IMR-90 (cell line): ENCODE measurements at regions not wholly inside any gene's neighbourhood (a gene's known extent, or its start where the extent isn't known, plus 50 kb on each side); places are given as distances from the start of the nearest gene placed in this dataset.

ENCODE experiments used
- ATAC-seq: fragments of 200-7000 bp; cut with Tn5 transposase; 2 replicates; pipeline ENCODE4 v1.9.1; 2020; ENCODE audit warnings: low read depth, mild to moderate bottlenecking, moderate library complexity
- BruUV-seq: library from RNA; stranded (reverse); fragments of 400-500 nt; replicated peaks from 2 replicates; lab custom pipeline; 2021; lab: Mats Ljungman, UMichigan
- CTCF ChIA-PET: fragments of 300-600 bp; formaldehyde crosslinking; extraction: SDS; loops from one replicate; lab custom pipeline; 2021; ENCODE audit warnings: antibody characterized with exemption; lab: Yijun Ruan, JAX
- POLR2A ChIA-PET: fragments of 300-600 bp; sonication (Branson Sonifier 250); formaldehyde crosslinking; loops from one replicate; lab custom pipeline; 2022; ENCODE audit warnings: antibody characterized with exemption; ENCODE audit not compliant: unreplicated experiment; lab: Charles Lee
- DNase-seq: peaks from one replicate; pipeline ENCODE4 v3.0.0; 2013
- H2AFZ ChIP-seq: replicated peaks from 2 replicates; pipeline ENCODE3; 2013; ENCODE audit warnings: low read length, mild to moderate bottlenecking; ENCODE audit not compliant: poor library complexity
- H2AK5ac ChIP-seq: 2 replicates; pipeline ENCODE4 v1.6.1; 2013; ENCODE audit warnings: low read depth, low read length, inconsistent platforms
- H2AK9ac ChIP-seq: replicated peaks from 2 replicates; pipeline ENCODE3; 2013; ENCODE audit warnings: mild to moderate bottlenecking, low read depth, low read length, moderate library complexity; ENCODE audit not compliant: poor library complexity
- H2BK120ac ChIP-seq: 2 replicates; pipeline ENCODE4 v1.6.1; 2013; ENCODE audit warnings: low read depth, low read length, inconsistent platforms
- H2BK15ac ChIP-seq: 3 replicates; pipeline ENCODE4 v1.6.1; 2013; ENCODE audit warnings: low read depth, low read length, inconsistent platforms
- H2BK20ac ChIP-seq: 2 replicates; pipeline ENCODE4 v1.6.1; 2013; ENCODE audit warnings: low read depth, mild to moderate bottlenecking, inconsistent platforms, low read length, moderate library complexity
- H2BK5ac ChIP-seq: 2 replicates; pipeline ENCODE4 v1.6.1; 2013; ENCODE audit warnings: mild to moderate bottlenecking, low read depth, low read length, inconsistent platforms; ENCODE audit not compliant: poor library complexity, severe bottlenecking
- H3K14ac ChIP-seq: replicated peaks from 2 replicates; pipeline ENCODE4 v1.6.1; 2013; ENCODE audit warnings: low read depth, low read length, inconsistent platforms
- H3K18ac ChIP-seq: 2 replicates; pipeline ENCODE4 v1.6.1; 2013; ENCODE audit warnings: low read depth, low read length, control low read depth
- H3K23ac ChIP-seq: 2 replicates; pipeline ENCODE4 v1.6.1; 2013; ENCODE audit warnings: low read depth, low read length, inconsistent platforms
- H3K27ac ChIP-seq: 2 replicates; pipeline ENCODE4 v1.5.1; 2013; ENCODE audit warnings: mild to moderate bottlenecking, control low read depth, low read length; ENCODE audit not compliant: insufficient read depth
- H3K27me3 ChIP-seq: 2 replicates; pipeline ENCODE4 v1.6.1; 2013; ENCODE audit warnings: low read length; ENCODE audit not compliant: control insufficient read depth, insufficient read depth
- H3K36me3 ChIP-seq: 2 replicates; pipeline ENCODE4 v1.6.1; 2013; ENCODE audit warnings: low read length, mixed read lengths; ENCODE audit not compliant: control insufficient read depth, insufficient read depth
- H3K4ac ChIP-seq: 2 replicates; pipeline ENCODE4 v1.6.1; 2013; ENCODE audit warnings: low read depth, low read length, inconsistent platforms
- H3K4me1 ChIP-seq: 2 replicates; pipeline ENCODE4 v1.6.1; 2013; ENCODE audit warnings: low read length, mixed read lengths; ENCODE audit not compliant: control insufficient read depth, insufficient read depth
- H3K4me2 ChIP-seq: 2 replicates; pipeline ENCODE4 v1.6.1; 2013; ENCODE audit warnings: low read depth, mild to moderate bottlenecking, control low read depth, low read length, moderate library complexity
- H3K4me3 ChIP-seq: 2 replicates; pipeline ENCODE4 v1.5.1; 2013; ENCODE audit warnings: low read depth, mild to moderate bottlenecking, control low read depth, low read length, moderate library complexity; ENCODE audit not compliant: insufficient read depth
- H3K56ac ChIP-seq: 2 replicates; pipeline ENCODE4 v1.6.1; 2013; ENCODE audit warnings: low read length, inconsistent platforms; ENCODE audit not compliant: insufficient read depth; ENCODE audit errors: extremely low read depth
- H3K79me1 ChIP-seq, 2 experiments: 2 replicates each; pipeline ENCODE4 v1.6.1; 2013; ENCODE audit warnings: low read length in 2 of 2, inconsistent platforms in 1 of 2, low read depth in 1 of 2
- H3K9ac ChIP-seq: 2 replicates; pipeline ENCODE4 v1.6.1; 2013; ENCODE audit warnings: low read depth, low read length, control low read depth
- H3K9me1 ChIP-seq: 2 replicates; pipeline ENCODE4 v1.6.1; 2013; ENCODE audit warnings: low read length, inconsistent platforms; ENCODE audit not compliant: insufficient read depth
- H3K9me3 ChIP-seq: 2 replicates; pipeline ENCODE4 v1.6.1; 2013; ENCODE audit warnings: low read length; ENCODE audit not compliant: control insufficient read depth, insufficient read depth
- H4K20me1 ChIP-seq: 2 replicates; pipeline ENCODE4 v1.6.1; 2013; ENCODE audit warnings: low read length, inconsistent platforms; ENCODE audit not compliant: insufficient read depth
- H4K5ac ChIP-seq: 2 replicates; pipeline ENCODE4 v1.6.1; 2013; ENCODE audit warnings: mild to moderate bottlenecking, low read depth, low read length, control low read depth
- H4K8ac ChIP-seq, 2 experiments: 2 replicates each; pipeline ENCODE4 v1.6.1; 2013; ENCODE audit warnings: low read depth in 2 of 2, low read length in 2 of 2, control low read depth in 1 of 2, inconsistent platforms in 1 of 2
- H4K91ac ChIP-seq: 2 replicates; pipeline ENCODE4 v1.6.1; 2013; ENCODE audit warnings: low read depth, low read length, inconsistent platforms; ENCODE audit not compliant: insufficient read depth
- BHLHE40 ChIP-seq: fragments of 150-350 bp; IDR thresholded peaks from 2 replicates; pipeline ENCODE4 v1.6.1; 2016; ENCODE audit warnings: mild to moderate bottlenecking, low read depth, low read length
- CEBPB ChIP-seq: IDR thresholded peaks from 2 replicates; pipeline ENCODE4 v1.6.1; 2012; ENCODE audit warnings: low read depth, low read length, improper control_type of control experiment
- CHD1 ChIP-seq: IDR thresholded peaks from 2 replicates; pipeline ENCODE4 v1.6.1; 2012; ENCODE audit warnings: low read depth, low read length, improper control_type of control experiment
- FOS ChIP-seq: fragments of 150-350 bp; IDR thresholded peaks from 2 replicates; pipeline ENCODE4 v1.6.1; 2016; ENCODE audit warnings: low read depth, low read length
- MAFK ChIP-seq: IDR thresholded peaks from 2 replicates; pipeline ENCODE4 v1.6.1; 2012; ENCODE audit warnings: low read depth, low read length, improper control_type of control experiment
- MAZ ChIP-seq: IDR thresholded peaks from 2 replicates; pipeline ENCODE4 v1.6.1; 2012; ENCODE audit warnings: low read depth, mild to moderate bottlenecking, low read length, improper control_type of control experiment, moderate library complexity, borderline replicate concordance
- MXI1 ChIP-seq: IDR thresholded peaks from 2 replicates; pipeline ENCODE4 v1.6.1; 2012; ENCODE audit warnings: low read depth, mild to moderate bottlenecking, low read length, moderate library complexity, borderline replicate concordance
- NFE2L2 ChIP-seq: fragments of 150-350 bp; IDR thresholded peaks from 2 replicates; pipeline ENCODE4 v1.6.1; 2016; ENCODE audit warnings: low read depth, mild to moderate bottlenecking, low read length
- POLR2A ChIP-seq: IDR thresholded peaks from 2 replicates; pipeline ENCODE4 v1.6.1; 2012; ENCODE audit warnings: mild to moderate bottlenecking, low read depth, low read length
- RAD21 ChIP-seq: IDR thresholded peaks from 2 replicates; pipeline ENCODE4 v1.6.1; 2012; ENCODE audit warnings: low read length, improper control_type of control experiment
- RCOR1 ChIP-seq: IDR thresholded peaks from 2 replicates; pipeline ENCODE4 v1.6.1; 2012; ENCODE audit warnings: mild to moderate bottlenecking, low read length, improper control_type of control experiment; ENCODE audit not compliant: insufficient replicate concordance
- RFX5 ChIP-seq: IDR thresholded peaks from 2 replicates; pipeline ENCODE4 v1.8.0; 2012; ENCODE audit warnings: low read depth, mild to moderate bottlenecking, low read length, moderate library complexity
- SMC3 ChIP-seq: fragments of 150-350 bp; IDR thresholded peaks from 2 replicates; pipeline ENCODE4 v1.6.1; 2016; ENCODE audit warnings: low read depth, mild to moderate bottlenecking, antibody characterized with exemption, low read length, moderate library complexity
- WGBS, 2 experiments: methylation state at CpG; one replicate each; pipeline versions ENCODE4 v1.1.5 to v1.1.7; 2013; ENCODE audit warnings: missing lambda C conversion rate in 2 of 2; ENCODE audit not compliant: insufficient read length in 1 of 2; ENCODE audit errors: extremely low coverage in 2 of 2; 5-methylcytosine and 5-hydroxymethylcytosine counted together
- dilution Hi-C: fragments of 300-500 bp; cut with HindIII; formaldehyde crosslinking; loops from one replicate; pipeline ENCODE4 v1.14.3; 2018; ENCODE audit warnings: low sequenced_read_pairs; ENCODE audit not compliant: unreplicated experiment
- in situ Hi-C: fragments of 300-500 bp; cut with MboI; formaldehyde crosslinking; loops from 3 replicates; pipeline ENCODE4 v1.14.3; 2019; ENCODE audit warnings: low sequenced_read_pairs, inconsistent platforms, mixed read lengths
- intact Hi-C: fragments of 100-400 bp; cut with micrococcal nuclease; formaldehyde crosslinking; loops from 2 replicates; pipeline ENCODE4 v1.10.0; 2022
- TF ChIP-seq, protein P1 (sequence below): fragments of 150-350 bp; IDR thresholded peaks from 2 replicates; pipeline ENCODE4 v1.6.1; 2016; ENCODE audit warnings: low read depth, mild to moderate bottlenecking, low read length, moderate library complexity, borderline replicate concordance
- TF ChIP-seq, protein P2 (sequence below): conservative IDR thresholded peaks from 2 replicates; pipeline ENCODE4 v1.5.1; 2012; ENCODE audit warnings: mild to moderate bottlenecking, low read depth, low read length, improper control_type of control experiment
- TF ChIP-seq, protein P3 (sequence below): fragments of 150-350 bp; IDR thresholded peaks from 2 replicates; pipeline ENCODE4 v1.6.1; 2017; ENCODE audit warnings: mild to moderate bottlenecking, antibody characterized with exemption, low read length, low read depth

DNA sequence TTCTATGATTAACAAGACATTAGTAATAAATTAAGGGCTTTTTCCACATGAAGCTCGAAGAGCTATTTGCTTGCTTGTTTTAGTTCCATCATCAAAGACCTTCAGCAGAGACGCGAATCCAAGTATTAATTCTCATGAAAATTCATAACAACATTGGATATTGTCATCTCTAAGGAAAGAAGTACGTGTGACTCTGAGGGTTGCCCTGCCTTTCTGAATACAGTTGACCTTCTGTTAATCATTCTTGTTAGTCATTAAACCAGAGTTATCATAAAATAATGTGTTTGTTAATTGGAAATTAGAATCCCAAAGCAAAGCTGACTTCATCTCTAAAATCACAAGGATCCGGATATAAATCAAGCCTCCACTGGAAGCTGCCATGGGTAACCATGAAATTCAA, 222.5 kb downstream of the ZNF608 start:
- Histone ChIP-seq H4K91ac (no peak overlapping the region), H3K79me1 (no peaks in the 10 kb centered on the region), H2AK9ac (no peak overlapping the region), H3K56ac (no peak overlapping the region), H4K8ac (no peak overlapping the region), H3K4me3 (no peak overlapping the region), H2BK120ac (no peak overlapping the region), H3K4me1 (peaks cover 7% of the 10 kb centered on the region), H3K23ac (no peak overlapping the region), H3K4me2 (no peak overlapping the region), H3K18ac (no peak overlapping the region), H2BK5ac (no peak overlapping the region), H3K9ac (no peak overlapping the region), H3K4ac (no peak overlapping the region), H3K9me1 (no peaks in the 10 kb centered on the region), H2BK20ac (no peak overlapping the region), H3K9me3 (no peaks in the 10 kb centered on the region), H3K27me3 (peaks cover 2% of the 10 kb centered on the region), H4K20me1 (no peaks in the 10 kb centered on the region), H3K36me3 (no peaks in the 10 kb centered on the region), H2AFZ (no peak overlapping the region), H2AK5ac (no peak overlapping the region), H3K27ac (no peak overlapping the region), H3K14ac (no peak overlapping the region), H2BK15ac (no peak overlapping the region), H4K5ac (no peak overlapping the region)
- intact Hi-C loops = no loop called here
- no CpG with 5 or more reads among the region's 5 CpGs for WGBS, 2 experiments
- ChIA-PET POLR2A (interaction anchor here (0.5 kb wide), 1 partner anchor 201 kb away, joined by 9 read pairs; no protein-coding TSS in a partner anchor), CTCF (no interaction called here)
- no TSS peak for BruUV-seq
- dilution Hi-C loops = no loop called here
- in situ Hi-C loops = no loop called here
- TF ChIP-seq SMC3 (no peak), RAD21 (no peak), MXI1 (no peak), RFX5 (no peak), MAFK (no peak), CHD1 (no peak), RCOR1 (no peak), BHLHE40 (no peak), MAZ (no peak), POLR2A (no peak), NFE2L2 (no peak), FOS (no peak), CEBPB (no peak)
- TF ChIP-seq, protein P1, sequence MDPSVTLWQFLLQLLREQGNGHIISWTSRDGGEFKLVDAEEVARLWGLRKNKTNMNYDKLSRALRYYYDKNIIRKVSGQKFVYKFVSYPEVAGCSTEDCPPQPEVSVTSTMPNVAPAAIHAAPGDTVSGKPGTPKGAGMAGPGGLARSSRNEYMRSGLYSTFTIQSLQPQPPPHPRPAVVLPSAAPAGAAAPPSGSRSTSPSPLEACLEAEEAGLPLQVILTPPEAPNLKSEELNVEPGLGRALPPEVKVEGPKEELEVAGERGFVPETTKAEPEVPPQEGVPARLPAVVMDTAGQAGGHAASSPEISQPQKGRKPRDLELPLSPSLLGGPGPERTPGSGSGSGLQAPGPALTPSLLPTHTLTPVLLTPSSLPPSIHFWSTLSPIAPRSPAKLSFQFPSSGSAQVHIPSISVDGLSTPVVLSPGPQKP = no peak
- TF ChIP-seq, protein P2, sequence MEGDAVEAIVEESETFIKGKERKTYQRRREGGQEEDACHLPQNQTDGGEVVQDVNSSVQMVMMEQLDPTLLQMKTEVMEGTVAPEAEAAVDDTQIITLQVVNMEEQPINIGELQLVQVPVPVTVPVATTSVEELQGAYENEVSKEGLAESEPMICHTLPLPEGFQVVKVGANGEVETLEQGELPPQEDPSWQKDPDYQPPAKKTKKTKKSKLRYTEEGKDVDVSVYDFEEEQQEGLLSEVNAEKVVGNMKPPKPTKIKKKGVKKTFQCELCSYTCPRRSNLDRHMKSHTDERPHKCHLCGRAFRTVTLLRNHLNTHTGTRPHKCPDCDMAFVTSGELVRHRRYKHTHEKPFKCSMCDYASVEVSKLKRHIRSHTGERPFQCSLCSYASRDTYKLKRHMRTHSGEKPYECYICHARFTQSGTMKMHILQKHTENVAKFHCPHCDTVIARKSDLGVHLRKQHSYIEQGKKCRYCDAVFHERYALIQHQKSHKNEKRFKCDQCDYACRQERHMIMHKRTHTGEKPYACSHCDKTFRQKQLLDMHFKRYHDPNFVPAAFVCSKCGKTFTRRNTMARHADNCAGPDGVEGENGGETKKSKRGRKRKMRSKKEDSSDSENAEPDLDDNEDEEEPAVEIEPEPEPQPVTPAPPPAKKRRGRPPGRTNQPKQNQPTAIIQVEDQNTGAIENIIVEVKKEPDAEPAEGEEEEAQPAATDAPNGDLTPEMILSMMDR = no peak
- TF ChIP-seq, protein P3, sequence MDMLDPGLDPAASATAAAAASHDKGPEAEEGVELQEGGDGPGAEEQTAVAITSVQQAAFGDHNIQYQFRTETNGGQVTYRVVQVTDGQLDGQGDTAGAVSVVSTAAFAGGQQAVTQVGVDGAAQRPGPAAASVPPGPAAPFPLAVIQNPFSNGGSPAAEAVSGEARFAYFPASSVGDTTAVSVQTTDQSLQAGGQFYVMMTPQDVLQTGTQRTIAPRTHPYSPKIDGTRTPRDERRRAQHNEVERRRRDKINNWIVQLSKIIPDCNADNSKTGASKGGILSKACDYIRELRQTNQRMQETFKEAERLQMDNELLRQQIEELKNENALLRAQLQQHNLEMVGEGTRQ = no peak
- ATAC-seq = no peak
- no peak for DNase-seq
